Kidney epithelial cell (primary cell): ENCODE measurements at regions not wholly inside any gene's neighbourhood (a gene's known extent, or its start where the extent isn't known, plus 50 kb on each side); places are given as distances from the start of the nearest gene placed in this dataset.

Experiments
- DNase-seq: peaks from one replicate; pipeline ENCODE4 v3.0.0-alpha.2; 2010; ENCODE audit warnings: low read depth
- H3K27me3 ChIP-seq: 2 replicates; pipeline ENCODE4 v1.6.0; 2011; ENCODE audit warnings: low read length; ENCODE audit not compliant: control insufficient read depth, insufficient read depth
- H3K36me3 ChIP-seq: 2 replicates; pipeline ENCODE4 v1.5.1; 2011; ENCODE audit warnings: low read length; ENCODE audit not compliant: control insufficient read depth, insufficient read depth
- H3K4me3 ChIP-seq: 2 replicates; pipeline ENCODE4 v1.5.1; 2011; ENCODE audit warnings: low read depth, mild to moderate bottlenecking, control low read depth, low read length
- CTCF ChIP-seq: IDR thresholded peaks from 2 replicates; pipeline ENCODE4 v1.5.1; 2011; ENCODE audit warnings: mild to moderate bottlenecking, moderate library complexity, low read length, control low read depth, inconsistent platforms; ENCODE audit not compliant: insufficient read depth, poor library complexity, severe bottlenecking

- no peak for TF ChIP-seq CTCF
- H3K4me3 ChIP-seq = no peak overlapping the region
- no peaks in the 10 kb centered on the region for H3K36me3 ChIP-seq
- DNase-seq = no peak
- no peaks in the 10 kb centered on the region for H3K27me3 ChIP-seq
These were observed 1164.2 kb downstream of the PCDH17 start for GRCh38 chr13:58795715-58796114.

- Histone ChIP-seq H3K27me3 (no peaks in the 10 kb centered on the region), H3K36me3 (no peaks in the 10 kb centered on the region), H3K4me3 (no peak overlapping the region)
- no peak for DNase-seq
- TF ChIP-seq CTCF = no peak
These were observed 1173.3 kb downstream of the PCDH17 start for GRCh38 chr13:58804832-58805231.

- no peak for DNase-seq
- no peak overlapping the region for H3K4me3 ChIP-seq
- no peak for TF ChIP-seq CTCF
- H3K36me3 ChIP-seq = no peaks in the 10 kb centered on the region
- H3K27me3 ChIP-seq = no peaks in the 10 kb centered on the region
These were observed 1174.9 kb downstream of the PCDH17 start for GRCh38 chr13:58806401-58806800.

GRCh38 chr13:58823701-58824100 is 1192.2 kb downstream of the PCDH17 start:
- TF ChIP-seq CTCF = no peak
- Histone ChIP-seq H3K4me3 (no peak overlapping the region), H3K27me3 (no peaks in the 10 kb centered on the region), H3K36me3 (no peaks in the 10 kb centered on the region)
- DNase-seq = no peak

GRCh38 chr13:58827904-58828303 is 1196.4 kb downstream of the PCDH17 start:
- no peaks in the 10 kb centered on the region for H3K27me3 ChIP-seq
- H3K4me3 ChIP-seq = no peak overlapping the region
- no peak for TF ChIP-seq CTCF
- no peaks in the 10 kb centered on the region for H3K36me3 ChIP-seq
- no peak for DNase-seq

GRCh38 chr13:58830841-58831240 is 1199.3 kb downstream of the PCDH17 start:
- TF ChIP-seq CTCF = no peak
- H3K27me3 ChIP-seq = no peaks in the 10 kb centered on the region
- no peak for DNase-seq
- H3K4me3 ChIP-seq = no peak overlapping the region
- H3K36me3 ChIP-seq = no peaks in the 10 kb centered on the region
